Inflammatory macrophage treated with lipopolysaccharide for 1 hour (primary cell): ENCODE measurements at regions not wholly inside any gene's neighbourhood (a gene's known extent, or its start where the extent isn't known, plus 50 kb on each side); places are given as distances from the start of the nearest gene placed in this dataset.
"Not testable (repeated sequence)": the region's sequence is repeated elsewhere in the genome, so short reads cannot be mapped to it uniquely, and the experiment has no call there.

Experiments used
- DNase-seq, 2 donors: peaks; one replicate each; pipeline ENCODE4 v3.0.0-alpha.2; 2020 to 2022

DNA sequence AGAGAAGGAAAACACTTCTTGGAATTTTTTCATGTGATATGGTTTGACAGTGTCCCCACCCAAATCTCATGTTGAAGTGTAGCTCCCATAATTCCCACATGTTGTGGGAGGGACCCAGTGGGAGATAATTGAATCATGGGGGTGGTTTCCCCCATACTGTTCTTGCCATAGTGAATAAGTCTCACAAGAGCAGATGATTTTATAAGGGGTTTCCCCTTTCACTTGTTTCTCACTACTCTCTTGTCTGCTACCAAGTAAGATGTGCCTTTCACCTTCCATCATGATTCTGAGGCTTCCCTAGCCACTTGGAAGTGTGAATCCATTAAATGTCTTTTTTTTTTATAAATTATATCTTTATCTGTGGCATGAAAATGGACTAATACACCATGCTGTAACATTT lies 250.7 kb downstream of the LPIN1 start:
- peak in 1 of 2 donors; percentile 10 for DNase-seq

DNA sequence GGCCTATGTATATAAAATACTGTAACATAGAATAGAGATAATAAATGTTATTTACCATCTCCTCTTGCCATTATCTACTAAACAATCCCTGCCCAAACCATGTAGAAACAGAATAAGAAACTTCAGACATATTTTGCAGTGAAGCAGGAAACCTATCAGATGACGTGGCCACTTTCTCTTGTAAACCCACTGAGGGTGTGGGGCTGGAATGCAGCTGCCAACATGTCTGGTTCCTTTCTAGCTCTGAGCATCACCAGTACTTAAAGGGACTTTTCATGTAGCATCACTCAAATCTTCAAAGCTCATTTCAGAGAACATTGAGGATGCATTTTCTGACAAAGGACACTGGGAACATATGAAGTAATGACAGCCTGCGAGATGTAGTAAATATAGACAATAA lies 251.8 kb downstream of the LPIN1 start:
- no peak for DNase-seq

DNA sequence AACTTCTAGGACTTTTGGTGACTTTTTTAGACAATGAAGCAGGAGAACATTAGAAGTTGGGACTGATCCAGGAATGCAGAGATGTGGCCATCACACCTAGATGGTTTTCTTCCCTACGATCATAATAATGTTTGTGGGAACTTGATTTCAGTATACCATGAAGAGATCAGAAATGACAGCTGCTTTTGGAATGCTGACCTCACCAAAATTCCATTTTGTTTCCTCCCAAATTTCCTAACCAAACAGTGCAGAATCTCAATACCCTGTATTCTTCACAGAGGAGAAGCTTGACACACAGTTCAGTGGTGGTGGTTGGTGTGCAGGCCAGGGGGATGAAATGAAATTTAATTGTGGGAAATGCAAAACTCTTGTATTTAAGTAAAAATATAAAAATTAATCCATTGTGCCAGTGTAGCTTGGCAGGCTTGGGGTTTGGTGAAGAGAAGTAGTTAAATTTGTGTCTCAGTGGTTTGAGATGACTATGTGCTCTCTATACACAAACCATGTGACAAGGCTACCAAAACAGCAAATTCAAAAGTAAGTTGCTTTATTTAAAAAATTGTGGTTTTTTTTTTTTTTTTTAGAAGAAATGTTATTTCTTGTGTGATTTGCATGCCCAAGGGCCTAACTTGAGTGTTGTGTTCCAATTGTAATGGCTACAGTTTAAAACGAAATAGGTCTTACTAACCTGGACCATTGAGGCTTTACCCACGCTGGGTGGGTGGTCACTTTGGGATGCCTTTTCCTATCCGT lies 252.4 kb downstream of the LPIN1 start:
- DNase-seq = no peak

- DNase-seq = peak; percentile 13 to 55
Measured at GRCh38 chr2:12001621-12002020, 255.2 kb downstream of the LPIN1 start.

GRCh38 chr2:12002215-12002614 lies 255.8 kb downstream of the LPIN1 start:
- DNase-seq = no peak

- DNase-seq = no peak
Measured at GRCh38 chr2:12004713-12005112, 258.3 kb downstream of the LPIN1 start.

DNA sequence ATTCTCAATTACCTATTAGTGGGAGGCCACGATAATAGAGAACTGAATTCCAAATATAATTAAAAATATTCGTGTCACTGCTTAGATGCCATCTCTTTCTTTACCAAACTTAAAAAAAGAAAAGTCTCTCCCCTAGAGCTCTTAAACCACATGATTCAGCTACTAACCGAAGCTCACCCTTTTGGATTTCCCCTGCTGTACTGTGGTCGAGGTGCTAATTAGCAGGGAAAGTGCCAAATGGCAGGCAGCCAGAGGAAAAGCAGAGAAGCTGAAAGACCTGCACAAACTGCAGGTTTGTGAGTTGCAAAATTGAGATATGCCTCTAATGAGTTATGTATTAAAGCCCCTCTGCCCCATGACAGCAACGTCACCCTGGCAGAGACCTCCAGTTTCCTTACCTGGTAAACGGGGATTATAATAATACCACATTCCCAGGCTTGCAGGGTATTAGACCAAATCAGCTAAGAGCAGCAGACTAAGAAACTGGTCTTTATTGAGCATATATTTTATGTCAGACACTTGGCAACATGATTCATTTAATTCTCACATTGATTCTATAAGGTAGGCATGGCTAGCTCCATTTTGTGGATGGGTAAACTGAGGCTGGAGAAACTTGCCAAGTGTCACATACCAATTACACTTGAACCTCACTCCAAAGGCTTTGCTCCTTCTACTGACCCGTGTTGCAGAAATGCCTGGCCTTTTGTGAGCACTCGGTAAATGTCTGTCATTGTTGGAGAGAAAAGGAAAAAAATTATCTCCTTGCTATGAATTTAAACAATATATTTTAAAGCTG lies 259.7 kb downstream of the LPIN1 start:
- DNase-seq = no peak

DNA sequence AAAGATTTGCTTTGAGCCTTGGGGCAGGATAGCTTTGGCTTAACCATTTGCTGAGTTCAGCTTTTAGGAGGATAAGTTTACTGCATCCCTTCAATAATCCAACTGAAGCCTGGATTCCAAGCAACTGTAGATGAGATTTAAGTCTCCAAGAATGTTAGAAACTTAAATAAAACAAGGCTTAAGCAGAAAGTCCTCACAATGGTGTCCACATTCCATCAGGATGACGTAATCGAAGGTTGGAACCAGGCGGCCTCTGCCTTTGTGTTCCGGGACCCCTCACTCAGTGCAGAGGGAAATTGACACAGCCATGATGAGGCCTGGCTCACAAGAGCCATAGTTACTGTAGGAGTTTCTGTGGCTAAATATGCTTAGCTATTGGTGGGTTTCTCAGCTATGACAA lies 260.4 kb downstream of the LPIN1 start:
- no peak for DNase-seq

- DNase-seq = no peak
Measured at GRCh38 chr2:12007282-12007681, 260.9 kb downstream of the LPIN1 start.

- DNase-seq = no peak
Measured at GRCh38 chr2:12008425-12009061, 262.1 kb downstream of the LPIN1 start.

- DNase-seq = no peak
Measured at GRCh38 chr2:12009323-12009905, 263.0 kb downstream of the LPIN1 start.

DNA sequence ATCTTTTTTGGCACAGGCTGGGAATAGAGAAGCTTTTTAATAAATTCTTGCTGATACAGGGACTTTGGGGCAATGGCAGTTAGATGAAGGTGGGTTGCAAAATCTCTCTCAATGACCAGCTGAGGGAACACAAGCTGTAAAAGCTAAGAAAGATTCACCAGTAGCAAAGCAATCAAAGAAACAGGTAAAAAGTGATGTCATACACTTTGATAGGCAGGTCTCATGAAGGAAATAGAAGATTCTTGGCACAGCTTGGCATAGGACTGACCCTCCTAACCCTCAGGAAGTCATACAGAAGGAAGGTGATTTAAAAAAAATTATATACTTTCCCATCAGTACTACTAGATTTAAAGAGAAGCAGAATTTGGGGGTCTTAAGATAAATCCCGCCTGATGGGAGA lies 263.6 kb downstream of the LPIN1 start:
- no peak for DNase-seq

- DNase-seq = no peak
Measured at GRCh38 chr2:12010779-12011178, 264.3 kb downstream of the LPIN1 start.

DNA sequence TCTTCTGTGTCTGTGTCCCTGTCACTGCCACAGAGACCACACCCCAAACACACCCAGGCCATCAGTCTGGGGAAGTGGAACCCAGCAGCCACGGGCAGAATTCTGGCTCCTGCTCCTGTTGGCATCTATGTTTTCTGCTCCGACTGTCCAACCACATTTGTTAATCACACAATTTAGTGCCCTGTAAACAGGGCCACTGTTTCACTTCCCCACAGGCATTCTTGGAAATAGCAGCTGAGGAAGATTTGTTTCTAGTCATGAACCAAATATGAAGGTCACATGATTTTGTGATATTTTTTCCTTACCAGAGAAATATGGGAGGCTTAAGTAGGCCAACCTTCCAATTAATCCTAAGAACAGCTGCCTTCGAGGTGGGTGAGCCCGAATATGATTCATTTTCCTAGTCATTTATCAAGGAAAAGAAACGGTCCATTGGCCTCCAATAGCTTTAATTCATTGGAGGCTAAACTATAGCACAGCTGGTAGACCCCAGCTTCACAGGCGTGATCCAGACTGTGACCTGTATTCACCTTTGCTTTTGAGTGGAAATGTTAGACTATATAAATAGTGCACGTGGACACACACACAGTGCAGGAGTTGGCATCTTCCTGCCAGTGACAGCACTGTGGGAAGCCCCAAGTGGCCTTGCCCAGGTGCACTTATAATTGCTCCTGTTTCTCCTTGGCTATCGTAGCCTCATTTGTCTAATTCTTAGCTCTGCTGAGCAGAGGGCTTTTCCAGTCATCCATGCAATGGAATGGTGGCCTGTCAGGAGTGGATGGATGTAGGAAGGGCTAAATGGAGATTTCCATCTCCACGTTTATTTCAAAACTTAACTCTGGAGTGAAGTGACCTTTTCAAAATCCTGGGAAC lies 267.9 kb downstream of the LPIN1 start:
- DNase-seq = peak; percentile 23 to 47

DNA sequence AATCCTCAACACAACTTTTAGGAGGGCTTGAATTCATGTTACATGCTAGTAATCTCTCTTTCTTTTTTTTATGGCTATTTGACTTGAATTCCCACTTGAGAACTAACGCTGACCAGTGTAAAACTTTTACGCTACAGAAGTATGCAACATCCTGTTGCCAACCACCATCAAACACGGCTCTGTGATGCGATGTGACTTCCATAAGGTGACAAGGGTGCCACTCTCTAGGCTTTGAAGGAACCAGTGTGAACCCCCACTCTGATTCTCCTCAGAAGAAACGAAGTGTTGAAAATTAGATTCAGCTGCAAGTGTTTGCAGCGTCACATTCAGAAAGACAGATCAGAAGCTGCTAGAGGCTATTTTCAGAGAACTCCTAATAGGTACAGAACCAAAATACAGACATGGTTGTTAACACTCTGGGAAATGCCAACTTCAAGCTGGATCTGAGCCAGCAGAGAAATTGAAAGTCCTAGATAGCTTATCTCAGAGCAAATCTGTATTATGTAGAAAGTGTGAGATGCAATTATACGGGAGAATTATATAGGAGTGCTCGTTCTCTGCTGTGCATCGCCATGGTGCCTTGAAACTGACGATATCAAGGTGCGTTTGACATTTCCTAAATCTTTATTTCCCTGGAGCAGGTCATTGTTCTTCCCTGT lies 271.2 kb downstream of the LPIN1 start:
- DNase-seq = no peak

GRCh38 chr2:12018726-12019125 lies 272.3 kb downstream of the LPIN1 start:
- not testable (repeated sequence) for DNase-seq

GRCh38 chr2:12020833-12021469 lies 274.5 kb downstream of the LPIN1 start:
- no peak for DNase-seq

DNA sequence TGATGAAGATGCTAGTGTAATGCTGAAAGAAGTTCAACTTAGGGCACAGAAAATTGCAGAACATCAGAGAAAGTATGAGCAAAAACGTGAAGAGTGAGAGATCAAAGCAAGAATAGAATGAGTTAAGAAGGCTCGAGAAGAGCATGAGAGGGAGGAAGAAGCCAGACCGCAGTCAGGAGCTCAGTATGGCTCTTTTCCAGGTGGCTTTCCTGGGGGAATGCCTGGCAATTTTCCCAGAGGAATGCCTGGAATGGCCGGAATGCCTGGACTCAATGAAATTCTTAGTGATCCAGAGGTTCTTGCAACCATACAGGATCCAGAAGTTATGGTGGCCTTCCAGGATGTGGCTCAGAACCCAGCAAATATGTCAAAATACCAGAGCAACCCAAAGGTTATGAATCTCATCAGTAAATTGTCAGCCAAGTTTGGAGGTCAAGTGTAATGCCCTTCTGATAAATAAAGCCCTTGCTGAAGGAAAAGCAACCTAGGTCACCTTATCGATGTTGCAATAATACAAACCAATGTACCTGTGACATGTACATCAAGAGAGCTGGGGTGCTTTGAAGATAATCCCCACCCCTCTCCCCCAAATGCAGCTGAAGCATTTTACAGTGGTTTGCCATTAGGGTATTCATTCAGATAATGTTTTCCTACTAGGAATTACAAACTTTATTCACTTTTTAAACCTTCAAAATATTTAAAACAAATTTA lies 277.9 kb downstream of the LPIN1 start:
- not testable (repeated sequence) for DNase-seq

GRCh38 chr2:12027136-12027535 lies 280.7 kb downstream of the LPIN1 start:
- no peak for DNase-seq

DNA sequence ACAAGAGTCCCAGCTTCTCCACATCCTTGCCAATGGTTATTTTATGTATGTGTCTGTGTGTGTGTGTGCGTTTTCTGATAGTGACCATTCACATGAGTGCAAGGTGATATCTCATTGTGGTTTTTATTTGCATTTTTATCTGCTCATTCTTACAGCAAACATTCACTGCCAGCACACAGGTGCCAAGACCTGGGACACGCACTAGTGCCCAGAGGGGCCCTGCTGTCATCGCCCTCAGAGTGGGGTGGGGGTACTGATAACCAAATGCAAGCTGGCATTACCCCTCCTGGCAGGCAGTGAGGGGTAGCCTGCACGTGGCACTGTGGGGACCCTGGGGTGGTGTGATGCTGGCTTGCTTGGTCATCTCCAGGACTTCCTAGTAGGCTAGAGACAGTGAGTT lies 285.4 kb downstream of the LPIN1 start:
- DNase-seq = no peak

DNA sequence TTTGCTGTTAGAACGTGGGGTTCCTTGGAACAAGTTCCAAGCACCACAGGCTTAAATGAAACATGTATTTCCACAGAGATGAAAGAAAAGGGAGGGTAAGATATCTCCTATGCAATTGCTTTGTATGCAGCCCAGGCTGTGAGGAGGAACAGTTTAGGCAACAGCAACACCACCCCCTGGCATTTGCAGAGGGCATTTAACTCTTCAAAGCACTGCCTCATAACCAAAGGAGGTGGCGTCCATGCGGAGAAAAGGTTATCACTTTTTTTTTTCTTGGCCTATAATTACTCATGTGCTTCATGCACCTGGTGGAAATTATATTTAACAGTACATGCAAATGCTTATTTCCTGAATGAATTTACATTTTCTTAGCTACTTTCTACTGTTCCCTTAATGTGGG lies 286.0 kb downstream of the LPIN1 start:
- no peak for DNase-seq
